Liver (tissue), 3 donors: ENCODE measurements at regions not wholly inside any gene's neighbourhood (a gene's known extent, or its start where the extent isn't known, plus 50 kb on each side); places are given as distances from the start of the nearest gene placed in this dataset.

Experiments
- EGR1 ChIP-seq, 2 donors: IDR thresholded peaks; 2 replicates each; pipeline ENCODE4 v1.6.1; 2016 to 2018; ENCODE audit warnings: antibody characterized with exemption in 2 of 2, low read depth in 2 of 2
- FOXA1 ChIP-seq: IDR thresholded peaks from 2 replicates; pipeline ENCODE4 v1.6.1; 2016; ENCODE audit warnings: antibody characterized with exemption
- RAD21 ChIP-seq, 2 donors: IDR thresholded peaks; 2 replicates each; pipeline ENCODE4 v1.6.1; 2016; ENCODE audit warnings: antibody characterized with exemption in 2 of 2, mild to moderate bottlenecking in 2 of 2
- RXRA ChIP-seq, 2 donors: IDR thresholded peaks; 2 replicates each; pipeline ENCODE4 v1.6.1; 2017 to 2018; ENCODE audit warnings: antibody characterized with exemption in 2 of 2, mild to moderate bottlenecking in 1 of 2
- SP1 ChIP-seq: IDR thresholded peaks from 2 replicates; pipeline ENCODE4 v1.6.1; 2018; ENCODE audit warnings: antibody characterized with exemption, mild to moderate bottlenecking
- TAF1 ChIP-seq: conservative IDR thresholded peaks from 2 replicates; pipeline ENCODE4 v1.6.1; 2016; ENCODE audit warnings: antibody characterized with exemption, mild to moderate bottlenecking
- YY1 ChIP-seq: IDR thresholded peaks from 2 replicates; pipeline ENCODE4 v1.6.1; 2016; ENCODE audit warnings: antibody characterized with exemption, mild to moderate bottlenecking
- TF ChIP-seq, protein P1 (sequence below): fragments of 150-350 bp; IDR thresholded peaks from 2 replicates; pipeline ENCODE4 v1.5.1; 2017; ENCODE audit warnings: improper control_type of control experiment, low read depth, low read length; ENCODE audit not compliant: missing input control
- TF ChIP-seq, protein P2 (sequence below): IDR thresholded peaks from 2 replicates; pipeline ENCODE4 v1.6.1; 2016; ENCODE audit warnings: antibody characterized with exemption, mild to moderate bottlenecking
- TF ChIP-seq, protein P3 (sequence below): IDR thresholded peaks from 2 replicates; pipeline ENCODE4 v1.6.1; 2016; ENCODE audit warnings: antibody characterized with exemption
- TF ChIP-seq, protein P4 (sequence below): IDR thresholded peaks from 2 replicates; pipeline ENCODE4 v1.6.1; 2016; ENCODE audit warnings: antibody characterized with exemption
- TF ChIP-seq, protein P5 (sequence below): IDR thresholded peaks from 2 replicates; pipeline ENCODE4 v1.6.1; 2016; ENCODE audit warnings: antibody characterized with exemption
- donor health status: healthy.
- donor health status: healthy.

DNA sequence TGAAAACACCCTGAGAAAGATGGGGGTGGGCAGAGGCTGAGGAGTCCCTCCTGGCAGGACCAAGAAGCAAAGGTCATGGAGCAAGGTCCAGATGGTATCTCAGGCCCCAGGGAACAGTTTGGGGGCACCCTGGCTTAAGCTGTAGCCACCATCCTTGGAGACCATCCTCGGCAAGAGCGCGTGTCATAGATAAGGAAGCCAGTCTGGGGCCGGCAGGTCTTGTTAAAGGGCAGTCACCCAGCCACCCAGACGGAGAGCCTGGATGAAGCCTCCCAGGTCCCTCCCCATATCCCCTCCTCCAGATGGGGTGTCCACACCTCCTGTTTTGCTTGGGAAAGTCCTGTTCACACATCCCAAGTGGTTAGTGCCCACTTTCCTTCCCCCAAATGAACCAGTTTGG lies 191.1 kb downstream of the KLF13 start:
- TF ChIP-seq, protein P1, sequence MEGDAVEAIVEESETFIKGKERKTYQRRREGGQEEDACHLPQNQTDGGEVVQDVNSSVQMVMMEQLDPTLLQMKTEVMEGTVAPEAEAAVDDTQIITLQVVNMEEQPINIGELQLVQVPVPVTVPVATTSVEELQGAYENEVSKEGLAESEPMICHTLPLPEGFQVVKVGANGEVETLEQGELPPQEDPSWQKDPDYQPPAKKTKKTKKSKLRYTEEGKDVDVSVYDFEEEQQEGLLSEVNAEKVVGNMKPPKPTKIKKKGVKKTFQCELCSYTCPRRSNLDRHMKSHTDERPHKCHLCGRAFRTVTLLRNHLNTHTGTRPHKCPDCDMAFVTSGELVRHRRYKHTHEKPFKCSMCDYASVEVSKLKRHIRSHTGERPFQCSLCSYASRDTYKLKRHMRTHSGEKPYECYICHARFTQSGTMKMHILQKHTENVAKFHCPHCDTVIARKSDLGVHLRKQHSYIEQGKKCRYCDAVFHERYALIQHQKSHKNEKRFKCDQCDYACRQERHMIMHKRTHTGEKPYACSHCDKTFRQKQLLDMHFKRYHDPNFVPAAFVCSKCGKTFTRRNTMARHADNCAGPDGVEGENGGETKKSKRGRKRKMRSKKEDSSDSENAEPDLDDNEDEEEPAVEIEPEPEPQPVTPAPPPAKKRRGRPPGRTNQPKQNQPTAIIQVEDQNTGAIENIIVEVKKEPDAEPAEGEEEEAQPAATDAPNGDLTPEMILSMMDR = no peak
- TF ChIP-seq, protein P2, sequence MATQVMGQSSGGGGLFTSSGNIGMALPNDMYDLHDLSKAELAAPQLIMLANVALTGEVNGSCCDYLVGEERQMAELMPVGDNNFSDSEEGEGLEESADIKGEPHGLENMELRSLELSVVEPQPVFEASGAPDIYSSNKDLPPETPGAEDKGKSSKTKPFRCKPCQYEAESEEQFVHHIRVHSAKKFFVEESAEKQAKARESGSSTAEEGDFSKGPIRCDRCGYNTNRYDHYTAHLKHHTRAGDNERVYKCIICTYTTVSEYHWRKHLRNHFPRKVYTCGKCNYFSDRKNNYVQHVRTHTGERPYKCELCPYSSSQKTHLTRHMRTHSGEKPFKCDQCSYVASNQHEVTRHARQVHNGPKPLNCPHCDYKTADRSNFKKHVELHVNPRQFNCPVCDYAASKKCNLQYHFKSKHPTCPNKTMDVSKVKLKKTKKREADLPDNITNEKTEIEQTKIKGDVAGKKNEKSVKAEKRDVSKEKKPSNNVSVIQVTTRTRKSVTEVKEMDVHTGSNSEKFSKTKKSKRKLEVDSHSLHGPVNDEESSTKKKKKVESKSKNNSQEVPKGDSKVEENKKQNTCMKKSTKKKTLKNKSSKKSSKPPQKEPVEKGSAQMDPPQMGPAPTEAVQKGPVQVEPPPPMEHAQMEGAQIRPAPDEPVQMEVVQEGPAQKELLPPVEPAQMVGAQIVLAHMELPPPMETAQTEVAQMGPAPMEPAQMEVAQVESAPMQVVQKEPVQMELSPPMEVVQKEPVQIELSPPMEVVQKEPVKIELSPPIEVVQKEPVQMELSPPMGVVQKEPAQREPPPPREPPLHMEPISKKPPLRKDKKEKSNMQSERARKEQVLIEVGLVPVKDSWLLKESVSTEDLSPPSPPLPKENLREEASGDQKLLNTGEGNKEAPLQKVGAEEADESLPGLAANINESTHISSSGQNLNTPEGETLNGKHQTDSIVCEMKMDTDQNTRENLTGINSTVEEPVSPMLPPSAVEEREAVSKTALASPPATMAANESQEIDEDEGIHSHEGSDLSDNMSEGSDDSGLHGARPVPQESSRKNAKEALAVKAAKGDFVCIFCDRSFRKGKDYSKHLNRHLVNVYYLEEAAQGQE = no peak
- TF ChIP-seq, protein P3, sequence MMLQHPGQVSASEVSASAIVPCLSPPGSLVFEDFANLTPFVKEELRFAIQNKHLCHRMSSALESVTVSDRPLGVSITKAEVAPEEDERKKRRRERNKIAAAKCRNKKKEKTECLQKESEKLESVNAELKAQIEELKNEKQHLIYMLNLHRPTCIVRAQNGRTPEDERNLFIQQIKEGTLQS = no peak
- TF ChIP-seq TAF1 (no peak), RXRA (IDR thresholded peaks at IDR 0.05) (no peak), SP1 (no peak), FOXA1 (no peak), EGR1 (IDR thresholded peaks at IDR 0.05; ENCODE audit: low read depth in 2 of 2) (no peak), RAD21 (IDR thresholded peaks at IDR 0.05) (no peak), YY1 (no peak)
- TF ChIP-seq, protein P4, sequence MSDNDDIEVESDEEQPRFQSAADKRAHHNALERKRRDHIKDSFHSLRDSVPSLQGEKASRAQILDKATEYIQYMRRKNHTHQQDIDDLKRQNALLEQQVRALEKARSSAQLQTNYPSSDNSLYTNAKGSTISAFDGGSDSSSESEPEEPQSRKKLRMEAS = no peak
- TF ChIP-seq, protein P5, sequence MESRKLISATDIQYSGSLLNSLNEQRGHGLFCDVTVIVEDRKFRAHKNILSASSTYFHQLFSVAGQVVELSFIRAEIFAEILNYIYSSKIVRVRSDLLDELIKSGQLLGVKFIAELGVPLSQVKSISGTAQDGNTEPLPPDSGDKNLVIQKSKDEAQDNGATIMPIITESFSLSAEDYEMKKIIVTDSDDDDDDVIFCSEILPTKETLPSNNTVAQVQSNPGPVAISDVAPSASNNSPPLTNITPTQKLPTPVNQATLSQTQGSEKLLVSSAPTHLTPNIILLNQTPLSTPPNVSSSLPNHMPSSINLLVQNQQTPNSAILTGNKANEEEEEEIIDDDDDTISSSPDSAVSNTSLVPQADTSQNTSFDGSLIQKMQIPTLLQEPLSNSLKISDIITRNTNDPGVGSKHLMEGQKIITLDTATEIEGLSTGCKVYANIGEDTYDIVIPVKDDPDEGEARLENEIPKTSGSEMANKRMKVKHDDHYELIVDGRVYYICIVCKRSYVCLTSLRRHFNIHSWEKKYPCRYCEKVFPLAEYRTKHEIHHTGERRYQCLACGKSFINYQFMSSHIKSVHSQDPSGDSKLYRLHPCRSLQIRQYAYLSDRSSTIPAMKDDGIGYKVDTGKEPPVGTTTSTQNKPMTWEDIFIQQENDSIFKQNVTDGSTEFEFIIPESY = no peak
